K562 (cell line): ENCODE measurements at regions not wholly inside any gene's neighbourhood (a gene's known extent, or its start where the extent isn't known, plus 50 kb on each side); places are given as distances from the start of the nearest gene placed in this dataset.

Source experiments
- ATAC-seq: fragments of 200-7000 bp; cut with Tn5 transposase; 3 replicates; pipeline ENCODE4 v1.9.1; 2020; ENCODE audit warnings: moderate library complexity
- BruUV-seq: library from RNA; stranded (reverse); fragments of 400-500 nt; replicated peaks from 2 replicates; lab custom pipeline; 2021; lab: Mats Ljungman, UMichigan
- CTCF ChIA-PET: fragments of 300-600 bp; formaldehyde crosslinking; extraction: SDS; loops from one replicate; lab custom pipeline; 2021; ENCODE audit warnings: low intra/inter-chr PET ratio; lab: Yijun Ruan, JAX
- POLR2A ChIA-PET: fragments of 300-600, 350-650 bp; sonication (Branson Sonifier 250); formaldehyde crosslinking; extraction: SDS; loops from one replicate; lab custom pipeline; 2021; ENCODE audit warnings: antibody characterized with exemption, inconsistent platforms; lab: Yijun Ruan, JAX
- DNase-seq, 4 experiments: peaks; one replicate each; pipeline versions ENCODE4 v3.0.0 to v3.0.0-alpha.2; 2011 to 2018; ENCODE audit warnings: low spot score in 3 of 4, mixed read lengths in 3 of 4; ENCODE audit errors: extremely low read depth in 1 of 4
- FAIRE-seq: peaks from 2 replicates; lab custom pipeline; 2011; peaks lifted over from hg19 to GRCh38; lab: Jason Lieb, UNC
- H2AFZ ChIP-seq: 2 replicates; pipeline ENCODE4 v1.6.0; 2011; ENCODE audit warnings: low read depth, low read length, control low read depth, inconsistent platforms
- H3K27ac ChIP-seq: fragments of 200-600 bp; 3 replicates; pipeline ENCODE4 v1.8.0; 2011; ENCODE audit warnings: low read depth, mild to moderate bottlenecking, control low read depth, inconsistent platforms, low read length, moderate library complexity, mixed read lengths; ENCODE audit errors: extremely low read depth
- H3K27me3 ChIP-seq, 2 experiments: fragments of 300-600 bp in 1 of 2; 2 replicates in 1 of 2; 3 replicates in 1 of 2; pipeline versions ENCODE4 v1.6.0 to v1.8.0; 2011; ENCODE audit warnings: inconsistent platforms in 2 of 2, low read length in 2 of 2, mild to moderate bottlenecking in 1 of 2, mixed read lengths in 1 of 2, moderate library complexity in 1 of 2; ENCODE audit not compliant: control insufficient read depth in 2 of 2, insufficient read depth in 2 of 2
- H3K36me3 ChIP-seq: fragments of 300-600 bp; 3 replicates; pipeline ENCODE4 v1.8.0; 2011; ENCODE audit warnings: mild to moderate bottlenecking, low read length, inconsistent platforms; ENCODE audit not compliant: control insufficient read depth, insufficient read depth
- H3K4me1 ChIP-seq, 2 experiments: fragments of 200-600 bp in 1 of 2; replicated peaks in 1 of 2; 2 replicates in 1 of 2; 3 replicates in 1 of 2; pipeline versions ENCODE4 v1.5.1 to v1.8.0; 2011; ENCODE audit warnings: inconsistent platforms in 2 of 2, low read length in 2 of 2, mild to moderate bottlenecking in 1 of 2, mixed read lengths in 1 of 2, moderate library complexity in 1 of 2; ENCODE audit not compliant: control insufficient read depth in 2 of 2, insufficient read depth in 2 of 2
- H3K4me2 ChIP-seq: 2 replicates; pipeline ENCODE4 v1.6.1; 2011; ENCODE audit warnings: low read length, control low read depth, inconsistent platforms, mixed read lengths; ENCODE audit not compliant: insufficient read depth
- H3K4me3 ChIP-seq: fragments of 200-600 bp; sonication (generic), shearing (Covaris generic); 2 replicates; pipeline ENCODE4 v1.5.1; 2016; ENCODE audit warnings: control low read depth, inconsistent platforms
- H3K79me2 ChIP-seq: fragments of 200-600 bp; 3 replicates; pipeline ENCODE4 v1.8.0; 2011; ENCODE audit warnings: low read length, inconsistent platforms; ENCODE audit not compliant: control insufficient read depth, insufficient read depth
- H3K9ac ChIP-seq, 2 experiments: 2 replicates each; pipeline versions ENCODE4 v1.6.0 to v1.6.1; 2011; ENCODE audit warnings: low read depth in 2 of 2, low read length in 2 of 2, control low read depth in 1 of 2, inconsistent platforms in 1 of 2, mild to moderate bottlenecking in 1 of 2, mixed read lengths in 1 of 2; ENCODE audit not compliant: insufficient read depth in 1 of 2
- H3K9me1 ChIP-seq: one replicate; pipeline ENCODE4 v1.6.0; 2011; ENCODE audit warnings: inconsistent platforms, mild to moderate bottlenecking, low read length, moderate library complexity; ENCODE audit not compliant: control insufficient read depth, insufficient read depth
- H3K9me3 ChIP-seq: replicated peaks from 2 replicates; pipeline ENCODE4 v1.5.1; 2011; ENCODE audit warnings: low read depth, low read length, inconsistent platforms; ENCODE audit not compliant: control insufficient read depth, insufficient read depth
- H4K20me1 ChIP-seq: replicated peaks from 2 replicates; pipeline ENCODE4 v1.6.1; 2011; ENCODE audit warnings: low read length, inconsistent platforms, mixed read lengths; ENCODE audit not compliant: control insufficient read depth, insufficient read depth
- COPS2 ChIP-seq: fragments of 450-650 bp; conservative IDR thresholded peaks from 2 replicates; pipeline ENCODE4 v1.6.1; 2016; ENCODE audit warnings: mild to moderate bottlenecking, moderate library complexity
- FOXK1 ChIP-seq: sonication (generic); formaldehyde crosslinking; IDR thresholded peaks from 2 replicates; pipeline ENCODE4 v1.8.0; 2022; ENCODE audit warnings: missing genetic modification reagents, mild to moderate bottlenecking, borderline replicate concordance
- HMGN3 ChIP-seq: IDR thresholded peaks from 2 replicates; pipeline ENCODE4 v1.6.1; 2011; ENCODE audit warnings: borderline replicate concordance, low read depth, mild to moderate bottlenecking, mixed read lengths, low read length; ENCODE audit not compliant: insufficient read length; ENCODE audit errors: extremely low read depth
- ILK ChIP-seq: fragments of 450-650 bp; IDR thresholded peaks from 2 replicates; pipeline ENCODE4 v1.6.1; 2016; ENCODE audit warnings: missing genetic modification characterization, low read depth, mild to moderate bottlenecking, missing compliant biosample characterization, moderate library complexity, borderline replicate concordance
- LARP7 ChIP-seq: fragments of 450-650 bp; IDR thresholded peaks from 2 replicates; pipeline ENCODE4 v1.6.1; 2016
- LCOR ChIP-seq: sonication (generic); formaldehyde crosslinking; IDR thresholded peaks from 2 replicates; pipeline ENCODE4 v1.8.0; 2022; ENCODE audit warnings: mild to moderate bottlenecking, missing genetic modification reagents
- MIER1 ChIP-seq: fragments of 450-650 bp; IDR thresholded peaks from 2 replicates; pipeline ENCODE4 v1.6.1; 2016; ENCODE audit warnings: antibody characterized with exemption, mild to moderate bottlenecking, low read depth
- SMAD3 ChIP-seq: fragments of 450-650 bp; formaldehyde crosslinking; conservative IDR thresholded peaks from 2 replicates; pipeline ENCODE4 v1.4.0; 2020; ENCODE audit warnings: mild to moderate bottlenecking
- ZKSCAN8 ChIP-seq: fragments of 200-800 bp; sonication (Bioruptor generic); IDR thresholded peaks from 2 replicates; pipeline ENCODE4 v1.6.1; 2016; ENCODE audit warnings: missing genetic modification characterization, missing compliant biosample characterization
- ZNF316 ChIP-seq: fragments of 450-650 bp; IDR thresholded peaks from 2 replicates; pipeline ENCODE4 v1.6.1; 2016
- ZNF551 ChIP-seq: fragments of 250-450 bp; sonication (Bioruptor Pico); IDR thresholded peaks from 2 replicates; pipeline ENCODE4 v1.5.0; 2021; ENCODE audit warnings: mild to moderate bottlenecking, moderate library complexity
- ZNF785 ChIP-seq: fragments of 250-450 bp; sonication (Bioruptor Pico); IDR thresholded peaks from 2 replicates; pipeline ENCODE4 v1.4.0; 2020; ENCODE audit warnings: mild to moderate bottlenecking
- WGBS: fragments of 100-300 bp; shearing (Covaris generic); methylation state at CpG from one replicate; pipeline ENCODE4 v1.1.6; 2016; ENCODE audit warnings: low coverage, mixed read lengths; ENCODE audit not compliant: insufficient coverage; ENCODE audit errors: missing lambda C conversion rate; 5-methylcytosine and 5-hydroxymethylcytosine counted together
- in situ Hi-C: fragments of 300-500 bp; cut with MboI; formaldehyde crosslinking; loops from 4 replicates; pipeline ENCODE4 v1.15.0; 2018; ENCODE audit warnings: inconsistent platforms, mixed read lengths
- intact Hi-C: fragments of 100-400 bp; cut with micrococcal nuclease; formaldehyde crosslinking; loops from 2 replicates; pipeline ENCODE4 v1.14.2; 2022
- TF ChIP-seq, protein P1 (sequence below): fragments of 450-650 bp; IDR thresholded peaks from 2 replicates; pipeline ENCODE4 v1.6.1; 2016
- TF ChIP-seq, protein P2 (sequence below): fragments of 450-650 bp; IDR thresholded peaks from 2 replicates; pipeline ENCODE4 v1.6.1; 2017; ENCODE audit warnings: mild to moderate bottlenecking, moderate library complexity
- TF ChIP-seq, protein P3 (sequence below): IDR thresholded peaks from 2 replicates; pipeline ENCODE4 v1.6.1; 2011; ENCODE audit warnings: borderline replicate concordance, low read depth, mild to moderate bottlenecking, moderate library complexity, low read length; ENCODE audit not compliant: insufficient read depth, poor library complexity, severe bottlenecking

DNA sequence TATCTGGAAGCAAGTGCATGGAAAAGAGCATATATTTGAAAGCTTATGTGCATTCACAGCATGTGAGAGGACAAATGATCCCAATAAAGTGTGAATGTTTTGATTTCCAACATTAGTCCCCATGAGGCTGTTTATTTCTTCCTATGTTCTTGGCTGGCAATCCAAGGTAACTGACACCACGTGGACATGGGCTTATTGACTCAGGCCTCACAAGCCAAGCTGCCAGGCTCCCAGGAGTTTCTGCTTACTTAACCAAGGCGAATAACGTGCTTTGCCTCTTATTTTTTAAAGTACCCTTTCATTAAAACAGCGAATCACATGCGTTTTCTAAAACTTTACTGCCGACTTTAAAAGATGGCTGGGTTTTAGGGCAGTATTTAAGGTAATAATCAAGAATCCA lies 441.7 kb downstream of the FUT8 start:
- Histone ChIP-seq H3K79me2 (no peaks in the 10 kb centered on the region), H3K4me3 (no peak overlapping the region), H3K9ac (no peak overlapping the region), H4K20me1 (no peaks in the 10 kb centered on the region), H3K9me1 (no peaks in the 10 kb centered on the region), H2AFZ (no peak overlapping the region), H3K36me3 (no peaks in the 10 kb centered on the region), H3K4me1 (no peaks in the 10 kb centered on the region; a peak in 1 of 5 replicates), H3K27ac (no peak overlapping the region), H3K4me2 (no peak overlapping the region), H3K9me3 (no peaks in the 10 kb centered on the region)
- 1% methylated on average over 6 of the region's 6 CpGs for WGBS
- FAIRE-seq: no peak
- intact Hi-C loops (no loop called here), in situ Hi-C loops (no loop called here)
- DNase-seq: no peak
- no peak for ATAC-seq
- CTCF ChIA-PET: no interaction called here
- no TSS peak for BruUV-seq
- TF ChIP-seq, protein P1, sequence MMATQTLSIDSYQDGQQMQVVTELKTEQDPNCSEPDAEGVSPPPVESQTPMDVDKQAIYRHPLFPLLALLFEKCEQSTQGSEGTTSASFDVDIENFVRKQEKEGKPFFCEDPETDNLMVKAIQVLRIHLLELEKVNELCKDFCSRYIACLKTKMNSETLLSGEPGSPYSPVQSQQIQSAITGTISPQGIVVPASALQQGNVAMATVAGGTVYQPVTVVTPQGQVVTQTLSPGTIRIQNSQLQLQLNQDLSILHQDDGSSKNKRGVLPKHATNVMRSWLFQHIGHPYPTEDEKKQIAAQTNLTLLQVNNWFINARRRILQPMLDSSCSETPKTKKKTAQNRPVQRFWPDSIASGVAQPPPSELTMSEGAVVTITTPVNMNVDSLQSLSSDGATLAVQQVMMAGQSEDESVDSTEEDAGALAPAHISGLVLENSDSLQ: no peak
- TF ChIP-seq ZNF785 (CRISPR knock-in tag) (no peak), ZNF551 (CRISPR knock-in tag) (no peak), MIER1 (no peak), ILK (tag) (no peak), COPS2 (no peak), LARP7 (no peak), ZNF316 (no peak), SMAD3 (CRISPR knock-in tag) (no peak), HMGN3 (no peak), ZKSCAN8 (CRISPR knock-in tag) (no peak), FOXK1 (CRISPR knock-in tag) (no peak), LCOR (CRISPR knock-in tag) (no peak)
- TF ChIP-seq, protein P2, sequence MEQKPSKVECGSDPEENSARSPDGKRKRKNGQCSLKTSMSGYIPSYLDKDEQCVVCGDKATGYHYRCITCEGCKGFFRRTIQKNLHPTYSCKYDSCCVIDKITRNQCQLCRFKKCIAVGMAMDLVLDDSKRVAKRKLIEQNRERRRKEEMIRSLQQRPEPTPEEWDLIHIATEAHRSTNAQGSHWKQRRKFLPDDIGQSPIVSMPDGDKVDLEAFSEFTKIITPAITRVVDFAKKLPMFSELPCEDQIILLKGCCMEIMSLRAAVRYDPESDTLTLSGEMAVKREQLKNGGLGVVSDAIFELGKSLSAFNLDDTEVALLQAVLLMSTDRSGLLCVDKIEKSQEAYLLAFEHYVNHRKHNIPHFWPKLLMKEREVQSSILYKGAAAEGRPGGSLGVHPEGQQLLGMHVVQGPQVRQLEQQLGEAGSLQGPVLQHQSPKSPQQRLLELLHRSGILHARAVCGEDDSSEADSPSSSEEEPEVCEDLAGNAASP: no peak
- TF ChIP-seq, protein P3, sequence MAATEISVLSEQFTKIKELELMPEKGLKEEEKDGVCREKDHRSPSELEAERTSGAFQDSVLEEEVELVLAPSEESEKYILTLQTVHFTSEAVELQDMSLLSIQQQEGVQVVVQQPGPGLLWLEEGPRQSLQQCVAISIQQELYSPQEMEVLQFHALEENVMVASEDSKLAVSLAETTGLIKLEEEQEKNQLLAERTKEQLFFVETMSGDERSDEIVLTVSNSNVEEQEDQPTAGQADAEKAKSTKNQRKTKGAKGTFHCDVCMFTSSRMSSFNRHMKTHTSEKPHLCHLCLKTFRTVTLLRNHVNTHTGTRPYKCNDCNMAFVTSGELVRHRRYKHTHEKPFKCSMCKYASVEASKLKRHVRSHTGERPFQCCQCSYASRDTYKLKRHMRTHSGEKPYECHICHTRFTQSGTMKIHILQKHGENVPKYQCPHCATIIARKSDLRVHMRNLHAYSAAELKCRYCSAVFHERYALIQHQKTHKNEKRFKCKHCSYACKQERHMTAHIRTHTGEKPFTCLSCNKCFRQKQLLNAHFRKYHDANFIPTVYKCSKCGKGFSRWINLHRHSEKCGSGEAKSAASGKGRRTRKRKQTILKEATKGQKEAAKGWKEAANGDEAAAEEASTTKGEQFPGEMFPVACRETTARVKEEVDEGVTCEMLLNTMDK: no peak
- TF ChIP-seq, all 486 proteins: peak for 0
- peaks cover 0 to 5% of the 10 kb centered on the region in 2 experiments; a peak in 2 of 5 replicates for H3K27me3 ChIP-seq
- POLR2A ChIA-PET: no interaction called here
